Prostate gland (tissue), 2 donors: ENCODE measurements at regions not wholly inside any gene's neighbourhood (a gene's known extent, or its start where the extent isn't known, plus 50 kb on each side); places are given as distances from the start of the nearest gene placed in this dataset.

ENCODE experiments used
- DNase-seq: peaks from one replicate; pipeline ENCODE4 v3.0.0-alpha.2; 2019; ENCODE audit warnings: low spot score
- H3K27ac ChIP-seq, 2 donors: fragments of 200-600 bp; sonication (generic); 2 replicates each; pipeline ENCODE4 v1.5.1; 2017 to 2019
- H3K27me3 ChIP-seq: fragments of 200-600 bp; sonication (generic); replicated peaks from 2 replicates; pipeline ENCODE4 v1.5.1; 2019; ENCODE audit not compliant: insufficient read depth
- H3K36me3 ChIP-seq, 2 donors: fragments of 200-600 bp; sonication (generic); 1 replicate in 1 of 2; 2 replicates in 1 of 2; pipeline versions ENCODE4 v1.5.1 to v1.8.1; 2017 to 2019
- H3K4me1 ChIP-seq: fragments of 200-600 bp; sonication (generic); replicated peaks from 2 replicates; pipeline ENCODE4 v1.5.1; 2019
- H3K4me3 ChIP-seq, 2 donors: fragments of 200-600 bp; sonication (generic); 2 replicates each; pipeline ENCODE4 v1.5.1; 2017 to 2019
- H3K9me3 ChIP-seq: fragments of 200-600 bp; sonication (generic); 2 replicates; pipeline ENCODE4 v1.5.1; 2017
- CTCF ChIP-seq, 4 experiments: fragments of 200-600 bp in 2 of 4; fragments of 450-650 bp in 2 of 4; sonication (generic) in 2 of 4; IDR thresholded peaks; 1 replicate in 3 of 4; 2 replicates in 1 of 4; pipeline ENCODE4 v1.5.1; 2016 to 2019; ENCODE audit warnings: antibody characterized with exemption in 4 of 4, mild to moderate bottlenecking in 2 of 4, moderate library complexity in 2 of 4
- POLR2A ChIP-seq: fragments of 450-650 bp; IDR thresholded peaks from one replicate; pipeline ENCODE4 v1.6.1; 2016; ENCODE audit warnings: antibody characterized with exemption, mild to moderate bottlenecking
- POLR2AphosphoS5 ChIP-seq: sonication (generic); formaldehyde crosslinking; IDR thresholded peaks from one replicate; pipeline ENCODE4 v1.6.1; 2017; ENCODE audit warnings: antibody characterized with exemption
- WGBS: methylation state at CpG from one replicate; pipeline ENCODE4 v1.1.5; 2018; 5-methylcytosine and 5-hydroxymethylcytosine counted together
- intact Hi-C: fragments of 100-400 bp; cut with DNase I; formaldehyde crosslinking; loops from one replicate; pipeline ENCODE4 v1.14.2; 2022

GRCh38 chr18:69216321-69216720, 184.4 kb upstream of the DOK6 start:
- Histone ChIP-seq H3K4me1 (no peaks in the 10 kb centered on the region), H3K27ac (no peak overlapping the region), H3K4me3 (no peak overlapping the region), H3K36me3 (no peaks in the 10 kb centered on the region), H3K27me3 (no peaks in the 10 kb centered on the region), H3K9me3 (no peaks in the 10 kb centered on the region)
- no peak for TF ChIP-seq POLR2A
- TF ChIP-seq POLR2AphosphoS5: no peak
- no peak for TF ChIP-seq CTCF (IDR thresholded peaks at IDR 0.05)
- intact Hi-C loops: no loop called here
- 19% methylated on average over 6 of the region's 6 CpGs for WGBS
- DNase-seq: no peak

GRCh38 chr18:69217196-69218000, 183.3 kb upstream of the DOK6 start:
- intact Hi-C loops: no loop called here
- no peak for DNase-seq
- H3K27me3 ChIP-seq: no peaks in the 10 kb centered on the region
- H3K27ac ChIP-seq: no peak overlapping the region
- no peaks in the 10 kb centered on the region for H3K9me3 ChIP-seq
- TF ChIP-seq POLR2A (no peak), CTCF (IDR thresholded peaks at IDR 0.05) (no peak), POLR2AphosphoS5 (no peak)
- no peak overlapping the region for H3K4me3 ChIP-seq
- 73% methylated on average over 9 of the region's 9 CpGs for WGBS
- H3K4me1 ChIP-seq: no peaks in the 10 kb centered on the region
- H3K36me3 ChIP-seq: no peaks in the 10 kb centered on the region

- intact Hi-C loops: no loop called here
- 83% methylated on average over 6 of the region's 6 CpGs for WGBS
These were observed 180.2 kb upstream of the DOK6 start for GRCh38 chr18:69220529-69220928.

GRCh38 chr18:69222089-69222488, 178.6 kb upstream of the DOK6 start:
- no peaks in the 10 kb centered on the region for H3K9me3 ChIP-seq
- no peaks in the 10 kb centered on the region for H3K27me3 ChIP-seq
- no peaks in the 10 kb centered on the region for H3K4me1 ChIP-seq
- TF ChIP-seq POLR2AphosphoS5: no peak
- TF ChIP-seq CTCF (IDR thresholded peaks at IDR 0.05): no peak
- no peak for TF ChIP-seq POLR2A
- H3K36me3 ChIP-seq: no peaks in the 10 kb centered on the region
- H3K4me3 ChIP-seq: no peak overlapping the region
- intact Hi-C loops: no loop called here
- no peak for DNase-seq
- 88% methylated on average over 4 of the region's 4 CpGs for WGBS
- H3K27ac ChIP-seq: no peak overlapping the region

More at GRCh38 chr18:69220529-69220928, 180.2 kb upstream of the DOK6 start:
- no peak for DNase-seq
- H3K27ac ChIP-seq: no peak overlapping the region
- H3K27me3 ChIP-seq: no peaks in the 10 kb centered on the region
- TF ChIP-seq POLR2A: no peak
- TF ChIP-seq POLR2AphosphoS5: no peak
- no peak for TF ChIP-seq CTCF (IDR thresholded peaks at IDR 0.05)
- H3K9me3 ChIP-seq: no peaks in the 10 kb centered on the region
- no peaks in the 10 kb centered on the region for H3K4me1 ChIP-seq
- no peak overlapping the region for H3K4me3 ChIP-seq
- no peaks in the 10 kb centered on the region for H3K36me3 ChIP-seq

GRCh38 chr18:69226971-69227370, 173.7 kb upstream of the DOK6 start:
- DNase-seq: no peak
- H3K27me3 ChIP-seq: no peaks in the 10 kb centered on the region
- no peaks in the 10 kb centered on the region for H3K9me3 ChIP-seq
- H3K4me3 ChIP-seq: no peak overlapping the region
- intact Hi-C loops: no loop called here
- no peak overlapping the region for H3K27ac ChIP-seq
- TF ChIP-seq POLR2A: no peak
- no peak for TF ChIP-seq CTCF (IDR thresholded peaks at IDR 0.05)
- H3K4me1 ChIP-seq: no peaks in the 10 kb centered on the region
- H3K36me3 ChIP-seq: no peaks in the 10 kb centered on the region
- 49% methylated on average over 1 of the region's 1 CpG for WGBS
